ENCODE measurements at regions not wholly inside any gene's neighbourhood (a gene's known extent, or its start where the extent isn't known, plus 50 kb on each side); places are given as distances from the start of the nearest gene placed in this dataset.
A peak's percentile ranks its signal among the peaks of the same experiment; 100 is the strongest.

- DNase-seq (ENCODE audit: low spot score) (no peak), ATAC-seq (no peak)
- H3K36me3 ChIP-seq (ENCODE audit: insufficient read depth): no peaks in the 10 kb centered on the region
- H3K4me1 ChIP-seq (ENCODE audit: insufficient read depth): peaks cover 13% of the 10 kb centered on the region; the same call in 1 of the 2 replicates
- Mint-ChIP-seq H3K36me3 (ENCODE audit: low read depth) (peaks cover 7% of the 10 kb centered on the region; the same call in 1 of the 3 replicates), H3K4me3 (no peak overlapping the region), H3K9me3 (peaks cover 7% of the 10 kb centered on the region; the same call in 2 of the 3 replicates), H3K27ac (no peak overlapping the region), H3K27me3 (ENCODE audit: insufficient read depth, low read depth, poor library complexity) (no peaks in the 10 kb centered on the region), H3K4me1 (peaks cover 13% of the 10 kb centered on the region; the same call in 2 of the 3 replicates)
- no peak overlapping the region for H2AFZ ChIP-seq
- H4K20me1 ChIP-seq (replicated peaks; ENCODE audit: insufficient read depth): no peaks in the 10 kb centered on the region
- no peaks in the 10 kb centered on the region for H3F3A ChIP-seq (replicated peaks; ENCODE audit: low read depth)
- H3K27ac ChIP-seq (ENCODE audit: low read depth): no peak overlapping the region
- TF ChIP-seq JUNB (IDR thresholded peaks at IDR 0.05; ENCODE audit: unreplicated experiment): no peak
- TF ChIP-seq ZNF331 (CRISPR knock-in tag; IDR thresholded peaks at IDR 0.05; ENCODE audit: low read depth): no peak
- TF ChIP-seq ZNF462 (CRISPR knock-in tag; IDR thresholded peaks at IDR 0.05): no peak
- TF ChIP-seq ZNF114 (CRISPR knock-in tag; IDR thresholded peaks at IDR 0.05): no peak
- no peak for TF ChIP-seq CTCF (conservative IDR thresholded peaks at IDR 0.05; ENCODE audit: low read depth in 2 of 2)
- no peak for TF ChIP-seq POLR2AphosphoS5 (IDR thresholded peaks at IDR 0.05; ENCODE audit: low read depth)
- TF ChIP-seq ETS1 (IDR thresholded peaks at IDR 0.05): no peak
- TF ChIP-seq REST (IDR thresholded peaks at IDR 0.05; ENCODE audit: unreplicated experiment): no peak
- no peak for TF ChIP-seq EZH2phosphoT487 (IDR thresholded peaks at IDR 0.05; ENCODE audit: unreplicated experiment)
- no peak for TF ChIP-seq STAT1 (IDR thresholded peaks at IDR 0.05; ENCODE audit: unreplicated experiment)
- no peak for TF ChIP-seq EZH2 (IDR thresholded peaks at IDR 0.05; ENCODE audit: low read depth, unreplicated experiment)
- TF ChIP-seq NANOG (IDR thresholded peaks at IDR 0.05; ENCODE audit: borderline replicate concordance): no peak
- TF ChIP-seq CREB1 (CRISPR knock-in tag; IDR thresholded peaks at IDR 0.05; ENCODE audit: low read depth): no peak
- H3K79me2 ChIP-seq (replicated peaks; ENCODE audit: insufficient read depth): no peaks in the 10 kb centered on the region
- no peaks in the 10 kb centered on the region for H3K27me3 ChIP-seq (ENCODE audit: insufficient read depth)
- H3K9me2 ChIP-seq (ENCODE audit: insufficient read depth): no peaks in the 10 kb centered on the region
- peak overlapping the region; percentile 5; the same call in 1 of the 2 replicates for H3K4me2 ChIP-seq
- H3K4me3 ChIP-seq: no peak overlapping the region
These were observed 320.9 kb downstream of the IPMK start for GRCh38 chr10:57946833-57947232.
